Duodenal mucosa (tissue), 2 donors: ENCODE measurements at regions not wholly inside any gene's neighbourhood (a gene's known extent, or its start where the extent isn't known, plus 50 kb on each side); places are given as distances from the start of the nearest gene placed in this dataset.

ENCODE experiments used
- H3K27ac ChIP-seq: one replicate; pipeline ENCODE4 v1.7.0; 2013; ENCODE audit warnings: low read depth, low read length
- H3K27me3 ChIP-seq, 2 donors: one replicate each; pipeline ENCODE4 v1.7.0; 2013; ENCODE audit warnings: low read length in 2 of 2, control low read depth in 1 of 2; ENCODE audit not compliant: insufficient read depth in 2 of 2, control insufficient read depth in 1 of 2
- H3K36me3 ChIP-seq, 2 donors: one replicate each; pipeline ENCODE4 v1.7.0; 2013; ENCODE audit warnings: low read length in 2 of 2, control low read depth in 1 of 2; ENCODE audit not compliant: insufficient read depth in 2 of 2, control insufficient read depth in 1 of 2
- H3K4me1 ChIP-seq, 2 donors: one replicate each; pipeline ENCODE4 v1.7.0; 2013; ENCODE audit warnings: low read length in 2 of 2, control low read depth in 1 of 2; ENCODE audit not compliant: insufficient read depth in 2 of 2, control insufficient read depth in 1 of 2
- H3K4me3 ChIP-seq, 2 donors: one replicate each; pipeline ENCODE4 v1.7.0; 2013; ENCODE audit warnings: low read length in 2 of 2, low read depth in 1 of 2
- H3K9ac ChIP-seq, 2 donors: one replicate each; pipeline ENCODE4 v1.7.0; 2013; ENCODE audit warnings: low read length in 2 of 2, low read depth in 1 of 2
- H3K9me3 ChIP-seq, 2 donors: one replicate each; pipeline ENCODE4 v1.7.0; 2013; ENCODE audit warnings: low read length in 2 of 2, control low read depth in 1 of 2; ENCODE audit not compliant: control insufficient read depth in 1 of 2

GRCh38 chr2:59713577-59713976 is 839.9 kb downstream of the BCL11A start:
- Histone ChIP-seq H3K9me3 (no peaks in the 10 kb centered on the region), H3K27ac (no peak overlapping the region), H3K36me3 (no peaks in the 10 kb centered on the region), H3K9ac (no peak overlapping the region), H3K27me3 (no peaks in the 10 kb centered on the region), H3K4me3 (no peak overlapping the region), H3K4me1 (peaks cover 0 to 6% of the 10 kb centered on the region in 2 donors)

DNA sequence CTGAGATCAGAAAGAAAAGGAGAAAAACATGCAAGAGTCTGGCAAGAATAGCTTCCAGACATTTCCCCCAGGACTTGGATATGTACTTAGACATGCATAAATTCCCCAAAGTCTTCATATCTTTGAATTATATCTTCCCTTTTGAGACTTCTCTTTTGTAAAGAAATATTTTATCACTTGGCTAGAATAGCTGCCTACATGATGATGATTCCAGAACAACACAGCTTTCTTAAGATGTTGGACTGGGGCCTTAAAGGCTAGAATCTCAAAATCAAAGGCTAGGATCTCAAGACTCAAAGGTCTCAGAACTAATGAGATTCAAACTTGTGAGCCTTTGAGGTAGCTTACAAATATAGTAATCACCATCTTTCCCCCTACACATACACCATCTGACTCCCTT is 842.3 kb downstream of the BCL11A start:
- Histone ChIP-seq H3K36me3 (no peaks in the 10 kb centered on the region), H3K9ac (no peak overlapping the region), H3K27ac (no peak overlapping the region), H3K4me1 (peaks cover 0 to 6% of the 10 kb centered on the region in 2 donors), H3K9me3 (no peaks in the 10 kb centered on the region), H3K27me3 (no peaks in the 10 kb centered on the region), H3K4me3 (no peak overlapping the region)

DNA sequence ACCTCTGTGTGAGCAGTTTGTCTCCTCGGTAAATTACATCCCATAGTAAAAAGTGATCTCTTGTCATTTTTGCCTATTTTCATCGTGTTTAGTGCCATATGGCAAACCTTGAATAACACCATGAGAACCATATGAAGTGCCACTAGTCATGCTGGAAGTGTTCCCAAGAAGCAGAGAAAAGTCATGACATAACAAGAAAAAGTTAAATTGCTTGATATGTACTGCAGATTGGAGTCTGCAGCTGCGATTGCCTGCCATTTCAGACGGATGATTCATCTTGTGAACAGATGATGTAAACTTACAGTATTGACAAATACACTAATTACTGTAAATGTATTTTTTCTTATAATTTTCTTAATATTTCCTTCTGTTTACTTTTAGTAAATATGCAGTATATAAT is 846.7 kb downstream of the BCL11A start:
- peaks cover 0 to 2% of the 10 kb centered on the region in 2 donors for H3K9me3 ChIP-seq
- no peak overlapping the region for H3K9ac ChIP-seq
- no peaks in the 10 kb centered on the region for H3K36me3 ChIP-seq
- no peaks in the 10 kb centered on the region for H3K27me3 ChIP-seq
- H3K4me3 ChIP-seq, result no peak overlapping the region
- no peaks in the 10 kb centered on the region for H3K4me1 ChIP-seq
- H3K27ac ChIP-seq, result no peak overlapping the region

DNA sequence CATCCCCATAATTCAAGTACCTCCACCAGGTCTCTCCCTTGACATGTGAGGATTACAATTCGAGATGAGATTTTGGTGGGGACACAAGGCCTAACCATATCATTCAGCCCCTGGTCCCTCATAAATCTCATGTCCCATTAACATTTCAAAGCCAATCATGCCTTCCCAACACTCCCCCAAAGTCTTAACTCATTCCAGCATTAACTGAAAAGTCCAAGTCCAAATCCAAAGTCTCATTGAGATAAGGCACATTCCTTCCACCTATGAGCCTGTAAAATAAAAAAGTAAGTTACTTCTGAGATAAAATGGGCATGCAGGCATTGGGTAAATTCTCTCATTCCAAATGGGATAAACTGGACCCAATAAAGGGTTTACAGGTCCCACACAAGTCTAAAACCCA is 849.7 kb downstream of the BCL11A start:
- Histone ChIP-seq H3K9ac (no peak overlapping the region), H3K4me3 (no peak overlapping the region), H3K4me1 (no peaks in the 10 kb centered on the region), H3K27me3 (no peaks in the 10 kb centered on the region), H3K27ac (no peak overlapping the region), H3K36me3 (no peaks in the 10 kb centered on the region), H3K9me3 (peaks cover 0 to 2% of the 10 kb centered on the region in 2 donors)

DNA sequence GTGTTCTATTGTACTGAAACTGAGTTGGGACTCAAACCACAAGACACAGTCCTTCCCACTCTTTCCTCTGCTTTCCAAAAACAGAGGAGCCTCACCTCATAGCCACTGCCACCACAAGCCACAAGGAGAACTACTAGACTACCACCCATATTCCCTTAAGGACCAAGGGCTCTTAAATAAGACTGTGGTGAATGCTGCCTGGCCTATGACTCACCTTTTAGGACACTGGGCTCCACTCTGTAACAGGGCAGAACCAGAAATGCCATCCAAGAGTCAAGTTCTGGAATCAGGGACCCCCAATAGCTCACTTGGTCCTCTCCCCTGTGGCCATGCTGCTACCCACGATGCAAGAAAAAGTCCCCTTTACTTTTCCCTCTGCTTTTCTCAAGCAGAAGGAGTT is 851.4 kb downstream of the BCL11A start:
- Histone ChIP-seq H3K4me3 (no peak overlapping the region), H3K9ac (no peak overlapping the region), H3K27me3 (no peaks in the 10 kb centered on the region), H3K27ac (no peak overlapping the region), H3K9me3 (peaks cover 0 to 2% of the 10 kb centered on the region in 2 donors), H3K4me1 (no peaks in the 10 kb centered on the region), H3K36me3 (no peaks in the 10 kb centered on the region)

GRCh38 chr2:59701271-59701994 is 852.0 kb downstream of the BCL11A start:
- H3K4me1 ChIP-seq, result no peaks in the 10 kb centered on the region
- peaks cover 0 to 2% of the 10 kb centered on the region in 2 donors for H3K9me3 ChIP-seq
- no peak overlapping the region for H3K4me3 ChIP-seq
- no peaks in the 10 kb centered on the region for H3K36me3 ChIP-seq
- no peaks in the 10 kb centered on the region for H3K27me3 ChIP-seq
- no peak overlapping the region for H3K9ac ChIP-seq
- no peak overlapping the region for H3K27ac ChIP-seq

DNA sequence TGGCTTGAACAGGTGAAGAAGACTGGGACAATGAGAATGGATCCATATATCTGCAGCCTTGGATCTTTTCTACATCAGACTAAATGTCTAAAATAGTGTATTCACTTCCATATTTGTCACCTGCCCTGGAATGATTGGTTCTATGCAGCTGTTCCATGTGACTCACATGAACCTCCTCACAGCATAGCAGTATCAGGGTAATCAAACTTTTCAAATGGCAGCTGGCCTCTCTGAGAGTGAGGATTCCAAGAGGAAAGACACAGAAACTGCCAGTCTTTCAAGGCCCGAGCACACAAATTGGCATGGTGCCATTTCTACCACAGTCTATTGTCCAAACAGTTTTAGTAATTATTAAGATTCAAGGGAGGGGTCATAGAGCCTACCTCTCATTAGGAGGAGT is 859.3 kb downstream of the BCL11A start:
- H3K27ac ChIP-seq, result no peak overlapping the region
- no peaks in the 10 kb centered on the region for H3K36me3 ChIP-seq
- no peak overlapping the region for H3K4me3 ChIP-seq
- no peaks in the 10 kb centered on the region for H3K4me1 ChIP-seq
- H3K27me3 ChIP-seq, result no peaks in the 10 kb centered on the region
- H3K9me3 ChIP-seq, result peaks cover 4 to 5% of the 10 kb centered on the region in 2 donors
- H3K9ac ChIP-seq, result no peak overlapping the region

GRCh38 chr2:59693231-59693959 is 860.1 kb downstream of the BCL11A start:
- peaks cover 4 to 5% of the 10 kb centered on the region in 2 donors for H3K9me3 ChIP-seq
- H3K27ac ChIP-seq, result no peak overlapping the region
- no peaks in the 10 kb centered on the region for H3K27me3 ChIP-seq
- no peak overlapping the region for H3K4me3 ChIP-seq
- H3K9ac ChIP-seq, result no peak overlapping the region
- no peaks in the 10 kb centered on the region for H3K4me1 ChIP-seq
- H3K36me3 ChIP-seq, result no peaks in the 10 kb centered on the region

DNA sequence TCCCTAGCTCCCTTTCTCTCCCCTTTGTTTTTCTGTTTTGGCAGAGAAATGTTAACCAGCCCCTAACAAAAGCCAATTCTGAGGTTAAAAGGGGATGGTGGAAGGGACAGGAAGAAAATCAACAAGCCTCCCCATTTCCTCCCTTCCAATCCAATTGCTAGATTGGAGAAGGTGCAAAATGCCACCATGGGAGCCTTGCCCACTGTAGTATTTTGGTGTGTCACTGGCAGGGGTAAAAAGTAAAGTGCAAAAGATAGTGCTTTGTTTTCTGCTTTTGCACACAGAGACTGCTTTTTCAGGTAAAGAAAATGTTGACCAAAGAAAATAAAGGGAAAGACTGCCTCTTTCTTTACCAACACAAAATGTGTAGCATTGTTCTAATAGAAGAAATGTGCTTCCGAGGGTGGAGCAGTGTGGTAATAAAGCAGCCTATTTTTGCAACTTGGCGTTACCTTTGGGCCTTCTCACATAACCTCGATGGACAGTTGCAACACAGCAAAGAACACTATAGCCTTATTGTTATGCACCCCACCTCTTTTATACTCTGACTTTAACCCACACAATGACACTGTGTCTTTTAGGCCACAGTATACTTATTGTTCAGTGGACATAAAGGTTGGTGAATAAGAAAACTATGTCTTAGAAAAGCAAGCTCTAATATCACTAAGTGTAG is 861.8 kb downstream of the BCL11A start:
- Histone ChIP-seq H3K9ac (no peak overlapping the region), H3K36me3 (no peaks in the 10 kb centered on the region), H3K9me3 (peaks cover 4 to 5% of the 10 kb centered on the region in 2 donors), H3K4me1 (no peaks in the 10 kb centered on the region), H3K4me3 (no peak overlapping the region), H3K27ac (no peak overlapping the region), H3K27me3 (no peaks in the 10 kb centered on the region)

- no peak overlapping the region for H3K4me3 ChIP-seq
- H3K9me3 ChIP-seq, result peaks cover 4 to 5% of the 10 kb centered on the region in 2 donors
- no peaks in the 10 kb centered on the region for H3K36me3 ChIP-seq
- no peaks in the 10 kb centered on the region for H3K4me1 ChIP-seq
- H3K9ac ChIP-seq, result no peak overlapping the region
- no peaks in the 10 kb centered on the region for H3K27me3 ChIP-seq
- H3K27ac ChIP-seq, result no peak overlapping the region
These were observed 862.6 kb downstream of the BCL11A start for GRCh38 chr2:59690849-59691248.
